SKM-1 treated with dmso at 0.1 percent for 144 hours (cell line): ENCODE measurements at regions not wholly inside any gene's neighbourhood (a gene's known extent, or its start where the extent isn't known, plus 50 kb on each side); places are given as distances from the start of the nearest gene placed in this dataset.
"Not testable (repeated sequence)": the region's sequence is repeated elsewhere in the genome, so short reads cannot be mapped to it uniquely, and the experiment has no call there.

Experiments used
- DNase-seq: peaks from one replicate; lab custom pipeline; 2025; ENCODE audit not compliant: unreplicated experiment; lab: John Stamatoyannopoulos, UW

- no peak for DNase-seq
These were observed 377.2 kb downstream of the RAP2B start for GRCh38 chr3:153539263-153539662.

GRCh38 chr3:153545471-153545870, 383.4 kb downstream of the RAP2B start:
- DNase-seq: no peak

- no peak for DNase-seq
These were observed 385.9 kb downstream of the RAP2B start for GRCh38 chr3:153547970-153548369.

- DNase-seq: not testable (repeated sequence)
These were observed 387.7 kb downstream of the RAP2B start for GRCh38 chr3:153549686-153550085.

GRCh38 chr3:153551536-153552285, 389.7 kb downstream of the RAP2B start:
- no peak for DNase-seq

GRCh38 chr3:153552887-153553604, 391.0 kb downstream of the RAP2B start:
- DNase-seq: no peak

GRCh38 chr3:153553605-153553945, 391.5 kb downstream of the RAP2B start:
- DNase-seq: no peak

- no peak for DNase-seq
These were observed 393.9 kb downstream of the RAP2B start for GRCh38 chr3:153555919-153556318.

- DNase-seq: not testable (repeated sequence)
These were observed 397.3 kb downstream of the RAP2B start for GRCh38 chr3:153559366-153559765.

- DNase-seq: no peak
These were observed 405.0 kb downstream of the RAP2B start for GRCh38 chr3:153567011-153567410.

GRCh38 chr3:153567556-153567955, 405.5 kb downstream of the RAP2B start:
- DNase-seq: no peak

GRCh38 chr3:153570481-153570880, 408.5 kb downstream of the RAP2B start:
- DNase-seq: not testable (repeated sequence)

GRCh38 chr3:153572165-153572564, 410.1 kb downstream of the RAP2B start:
- DNase-seq: no peak

- DNase-seq: no peak
These were observed 410.6 kb downstream of the RAP2B start for GRCh38 chr3:153572654-153573053.

- no peak for DNase-seq
These were observed 411.5 kb downstream of the RAP2B start for GRCh38 chr3:153573481-153573880.

- no peak for DNase-seq
These were observed 412.4 kb downstream of the RAP2B start for GRCh38 chr3:153574445-153574844.

GRCh38 chr3:153577059-153577736, 415.2 kb downstream of the RAP2B start:
- no peak for DNase-seq

GRCh38 chr3:153578046-153578445, 416.0 kb downstream of the RAP2B start:
- no peak for DNase-seq

- DNase-seq: no peak
These were observed 428.0 kb downstream of the RAP2B start for GRCh38 chr3:153590051-153590450.

- peak; percentile 86 for DNase-seq
These were observed 429.7 kb downstream of the RAP2B start for GRCh38 chr3:153591561-153592245.

- DNase-seq: peak; percentile 11
These were observed 433.3 kb downstream of the RAP2B start for GRCh38 chr3:153595186-153595815.
